GM12878 (cell line): ENCODE measurements at regions not wholly inside any gene's neighbourhood (a gene's known extent, or its start where the extent isn't known, plus 50 kb on each side); places are given as distances from the start of the nearest gene placed in this dataset.
"Not testable (repeated sequence)": the region's sequence is repeated elsewhere in the genome, so short reads cannot be mapped to it uniquely, and the experiment has no call there.

ENCODE experiments used
- ATAC-seq: fragments of 200-7000 bp; cut with Tn5 transposase; 3 replicates; pipeline ENCODE4 v1.9.1; 2020; ENCODE audit warnings: mild to moderate bottlenecking, moderate library complexity
- BruUV-seq: library from RNA; stranded (reverse); fragments of 400-500 nt; replicated peaks from 2 replicates; lab custom pipeline; 2021; lab: Mats Ljungman, UMichigan
- CTCF ChIA-PET: fragments of 300-600 bp; sonication (Branson Sonifier 250); formaldehyde crosslinking; extraction: SDS; loops from one replicate; lab custom pipeline; 2021; ENCODE audit warnings: inconsistent platforms; lab: Yijun Ruan, JAX
- POLR2A ChIA-PET: fragments of 350-600 bp; formaldehyde crosslinking; extraction: SDS; loops from one replicate; lab custom pipeline; 2021; ENCODE audit warnings: inconsistent platforms; lab: Charles Lee
- RAD21 ChIA-PET: fragments of 300-600 bp; sonication (Branson Sonifier 250); formaldehyde crosslinking; loops from one replicate; lab custom pipeline; 2023; ENCODE audit warnings: antibody characterized with exemption; ENCODE audit not compliant: unreplicated experiment; lab: Charles Lee
- SMC1A ChIA-PET: fragments of 300-600 bp; sonication (Branson Sonifier 250); formaldehyde crosslinking; loops from one replicate; lab custom pipeline; 2023; ENCODE audit not compliant: unreplicated experiment, uncharacterized antibody; lab: Charles Lee
- DNase-seq: peaks from one replicate; pipeline ENCODE4 v3.0.0-alpha.2; 2011; ENCODE audit warnings: low read depth, low spot score
- FAIRE-seq: peaks from 3 replicates; lab custom pipeline; 2011; peaks lifted over from hg19 to GRCh38; lab: Jason Lieb, UNC
- H2AFZ ChIP-seq: 2 replicates; pipeline ENCODE4 v1.6.0; 2011; ENCODE audit warnings: low read depth, low read length, control low read depth; ENCODE audit not compliant: control insufficient read depth
- H3K27ac ChIP-seq: 2 replicates; pipeline ENCODE4 v1.5.1; 2011; ENCODE audit warnings: control low read depth; ENCODE audit not compliant: control insufficient read depth, insufficient read depth
- H3K27me3 ChIP-seq, 2 experiments: replicated peaks in 1 of 2; 2 replicates each; pipeline versions ENCODE4 v1.6.0 to v1.6.1; 2011; ENCODE audit warnings: low read length in 1 of 2; ENCODE audit not compliant: control insufficient read depth in 2 of 2, insufficient read depth in 2 of 2
- H3K36me3 ChIP-seq, 2 experiments: 2 replicates each; pipeline ENCODE4 v1.5.1; 2011; ENCODE audit warnings: low read length in 1 of 2; ENCODE audit not compliant: control insufficient read depth in 2 of 2, insufficient read depth in 2 of 2
- H3K4me1 ChIP-seq: 2 replicates; pipeline ENCODE4 v1.6.1; 2011; ENCODE audit warnings: mild to moderate bottlenecking, low read length, moderate library complexity, mixed read lengths; ENCODE audit not compliant: control insufficient read depth, insufficient read depth
- H3K4me2 ChIP-seq: 2 replicates; pipeline ENCODE4 v1.6.0; 2011; ENCODE audit warnings: control low read depth; ENCODE audit not compliant: control insufficient read depth, insufficient read depth
- H3K4me3 ChIP-seq: fragments of 200-600 bp; sonication (generic); 2 replicates; pipeline ENCODE4 v1.5.1; 2016
- H3K79me2 ChIP-seq: 2 replicates; pipeline ENCODE4 v1.6.0; 2011; ENCODE audit warnings: low read length; ENCODE audit not compliant: control insufficient read depth, insufficient read depth
- H3K9ac ChIP-seq: 2 replicates; pipeline ENCODE4 v1.8.0; 2011; ENCODE audit warnings: low read length, control low read depth, mixed read lengths; ENCODE audit not compliant: control insufficient read depth, insufficient read depth
- H3K9me3 ChIP-seq: replicated peaks from 3 replicates; pipeline ENCODE4 v1.5.1; 2011; ENCODE audit warnings: mild to moderate bottlenecking, low read length; ENCODE audit not compliant: control insufficient read depth, insufficient read depth
- H4K20me1 ChIP-seq: 2 replicates; pipeline ENCODE4 v1.6.0; 2011; ENCODE audit not compliant: control insufficient read depth, insufficient read depth
- ATF3 ChIP-seq: IDR thresholded peaks from 2 replicates; pipeline ENCODE4 v1.6.1; 2011; ENCODE audit warnings: low read depth, mild to moderate bottlenecking, low read length, moderate library complexity, borderline replicate concordance; ENCODE audit errors: extremely low read depth
- CHD1 ChIP-seq: IDR thresholded peaks from 2 replicates; pipeline ENCODE4 v1.6.1; 2012; ENCODE audit warnings: low read depth, low read length, improper control_type of control experiment
- E2F8 ChIP-seq: fragments of 450-650 bp; IDR thresholded peaks from 2 replicates; pipeline ENCODE4 v1.6.1; 2018; ENCODE audit warnings: mild to moderate bottlenecking, low read depth, moderate library complexity; ENCODE audit not compliant: partially characterized antibody
- GATAD2B ChIP-seq: fragments of 450-650 bp; conservative IDR thresholded peaks from 2 replicates; pipeline ENCODE4 v1.6.1; 2017; ENCODE audit warnings: low read depth, mild to moderate bottlenecking, moderate library complexity
- HDAC6 ChIP-seq: fragments of 200-600 bp; sonication (generic); IDR thresholded peaks from one replicate; pipeline ENCODE4 v1.8.0; 2017; ENCODE audit warnings: antibody characterized with exemption; ENCODE audit not compliant: unreplicated experiment
- RFX5 ChIP-seq: IDR thresholded peaks from 2 replicates; pipeline ENCODE4 v1.6.1; 2011; ENCODE audit warnings: low read depth, low read length, improper control_type of control experiment
- SRF ChIP-seq, 2 experiments: IDR thresholded peaks; 2 replicates each; pipeline ENCODE4 v1.6.1; 2011; ENCODE audit warnings: low read depth in 2 of 2, low read length in 2 of 2, mild to moderate bottlenecking in 1 of 2, moderate library complexity in 1 of 2
- TARDBP ChIP-seq: IDR thresholded peaks from 2 replicates; pipeline ENCODE4 v1.6.1; 2016; ENCODE audit warnings: borderline replicate concordance
- ZZZ3 ChIP-seq: IDR thresholded peaks from 2 replicates; pipeline ENCODE4 v1.6.1; 2011; ENCODE audit warnings: low read depth; ENCODE audit not compliant: control insufficient read depth, insufficient read length
- WGBS: methylation state at CpG from one replicate; pipeline ENCODE4 v1.1.6; 2016; ENCODE audit warnings: low lambda C conversion rate; ENCODE audit not compliant: insufficient replicate concordance, insufficient coverage; ENCODE audit errors: missing lambda C conversion rate; 5-methylcytosine and 5-hydroxymethylcytosine counted together
- in situ Hi-C: fragments of 300-500 bp; cut with MboI; formaldehyde crosslinking; loops from 9 replicates; pipeline ENCODE4 v1.14.3; 2018; ENCODE audit warnings: mixed read lengths
- intact Hi-C: fragments of 100-400 bp; cut with micrococcal nuclease; formaldehyde crosslinking; loops from one replicate; pipeline ENCODE4 v1.14.2; 2022; ENCODE audit not compliant: unreplicated experiment

- TF ChIP-seq E2F8 (no peak), GATAD2B (no peak), SRF (IDR thresholded peaks at IDR 0.05; ENCODE audit: low read depth in 2 of 2, low read length in 2 of 2) (no peak), TARDBP (no peak), CHD1 (no peak), ZZZ3 (no peak), ATF3 (no peak), RFX5 (no peak), HDAC6 (no peak)
Observed at GRCh38 chr1:115515270-115515669, 126.5 kb upstream of the VANGL1 start (continued).

- H3K36me3 ChIP-seq, H3K79me2 ChIP-seq, BruUV-seq, in situ Hi-C loops, H3K27ac ChIP-seq, SMC1A ChIA-PET, intact Hi-C loops, DNase-seq, RAD21 ChIA-PET, ATAC-seq, CTCF ChIA-PET, POLR2A ChIA-PET, H3K9me3 ChIP-seq, H3K9ac ChIP-seq, FAIRE-seq, H3K4me3 ChIP-seq, H3K4me2 ChIP-seq, H2AFZ ChIP-seq, H3K4me1 ChIP-seq, H4K20me1 ChIP-seq, H3K27me3 ChIP-seq: not testable (repeated sequence)
- 23% methylated on average over 4 of the region's 4 CpGs for WGBS
Observed at GRCh38 chr1:115510226-115510625, 131.5 kb upstream of the VANGL1 start.
